Cardiac muscle cell (in vitro differentiated cells and primary cell): ENCODE measurements at regions not wholly inside any gene's neighbourhood (a gene's known extent, or its start where the extent isn't known, plus 50 kb on each side); places are given as distances from the start of the nearest gene placed in this dataset.

Experiments
- DNase-seq, 2 donors: peaks; one replicate each; pipeline versions ENCODE4 v3.0.0 to v3.0.0-alpha.2; 2010 to 2017; ENCODE audit warnings: low read depth in 1 of 2, low spot score in 1 of 2
- H3K27ac ChIP-seq: fragments of 200-600 bp; sonication (generic); 2 replicates; pipeline ENCODE4 v1.5.1; 2016
- H3K27me3 ChIP-seq: fragments of 200-600 bp; sonication (generic); 2 replicates; pipeline ENCODE4 v1.6.0; 2016; ENCODE audit warnings: control low read depth
- H3K36me3 ChIP-seq: fragments of 200-600 bp; sonication (generic); 2 replicates; pipeline ENCODE4 v1.5.1; 2016; ENCODE audit warnings: control low read depth
- H3K4me1 ChIP-seq: fragments of 200-600 bp; sonication (generic); 2 replicates; pipeline ENCODE4 v1.8.1; 2017; ENCODE audit warnings: low read depth, mild to moderate bottlenecking, mixed run types
- H3K4me3 ChIP-seq: fragments of 200-600 bp; sonication (generic); 2 replicates; pipeline ENCODE4 v1.5.1; 2016; ENCODE audit warnings: mild to moderate bottlenecking
- H3K9me3 ChIP-seq: fragments of 200-600 bp; sonication (generic); 2 replicates; pipeline ENCODE4 v1.5.1; 2017; ENCODE audit warnings: low read depth, mild to moderate bottlenecking, control low read depth
- CTCF ChIP-seq: IDR thresholded peaks from 2 replicates; pipeline ENCODE4 v1.5.1; 2012; ENCODE audit warnings: low read depth, mild to moderate bottlenecking, low read length

DNA sequence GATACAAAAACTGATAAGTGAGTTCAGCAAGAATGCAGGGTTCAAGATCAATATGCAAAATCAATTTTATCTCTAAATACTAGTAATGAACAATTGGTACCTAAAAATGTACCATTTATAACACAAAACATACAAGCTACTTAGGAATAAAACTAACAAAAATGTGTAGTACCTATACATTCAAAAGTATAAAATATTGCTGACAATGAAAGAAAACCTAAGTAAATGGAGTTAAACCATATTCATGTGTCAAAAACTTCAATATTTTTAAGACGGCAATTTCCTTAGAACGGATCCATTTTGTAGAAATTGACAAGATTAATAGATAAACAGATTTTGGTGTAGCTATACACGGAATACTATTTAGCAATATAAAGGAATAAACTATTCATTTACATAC is 343.1 kb upstream of the CCDC54 start:
- no peak for TF ChIP-seq CTCF

GRCh38 chr3:107035176-107035575 is 342.1 kb upstream of the CCDC54 start:
- Histone ChIP-seq H3K36me3 (no peaks in the 10 kb centered on the region), H3K9me3 (no peaks in the 10 kb centered on the region), H3K27ac (no peak overlapping the region), H3K4me1 (no peaks in the 10 kb centered on the region), H3K27me3 (no peaks in the 10 kb centered on the region), H3K4me3 (no peak overlapping the region)
- no peak for TF ChIP-seq CTCF
- no peak for DNase-seq

More for the DNA sequence above, 343.1 kb upstream of the CCDC54 start:
- Histone ChIP-seq H3K4me3 (no peak overlapping the region), H3K27ac (no peak overlapping the region), H3K4me1 (no peaks in the 10 kb centered on the region), H3K36me3 (no peaks in the 10 kb centered on the region), H3K9me3 (no peaks in the 10 kb centered on the region), H3K27me3 (no peaks in the 10 kb centered on the region)
- DNase-seq, result no peak

DNA sequence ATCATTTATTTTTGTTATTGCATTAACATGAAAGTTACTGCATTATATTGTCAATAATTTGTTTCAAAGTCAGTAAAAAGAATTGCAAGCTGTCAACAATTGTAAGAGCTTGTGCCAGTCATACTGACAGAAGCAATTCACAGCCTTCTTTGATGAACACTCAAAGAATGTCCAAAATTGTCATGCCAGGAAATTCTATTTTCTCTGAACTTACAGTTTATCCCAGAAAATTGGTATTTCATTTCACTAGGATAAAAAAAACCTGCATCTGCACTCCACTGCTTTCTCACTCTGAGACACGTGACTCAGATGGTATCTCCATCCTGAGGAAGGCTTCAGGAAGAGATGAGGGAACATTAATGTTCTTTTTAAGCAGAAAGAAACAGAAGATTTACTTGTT is 332.6 kb upstream of the CCDC54 start:
- H3K27ac ChIP-seq, result no peak overlapping the region
- H3K9me3 ChIP-seq, result no peaks in the 10 kb centered on the region
- no peak for TF ChIP-seq CTCF
- no peak overlapping the region for H3K4me3 ChIP-seq
- H3K27me3 ChIP-seq, result no peaks in the 10 kb centered on the region
- no peaks in the 10 kb centered on the region for H3K4me1 ChIP-seq
- H3K36me3 ChIP-seq, result no peaks in the 10 kb centered on the region
- DNase-seq, result no peak

- Histone ChIP-seq H3K9me3 (no peaks in the 10 kb centered on the region), H3K27me3 (no peaks in the 10 kb centered on the region), H3K27ac (no peak overlapping the region), H3K4me3 (no peak overlapping the region), H3K4me1 (no peaks in the 10 kb centered on the region), H3K36me3 (no peaks in the 10 kb centered on the region)
- no peak for DNase-seq
- TF ChIP-seq CTCF, result no peak
Measured at GRCh38 chr3:107045791-107046190, 331.4 kb upstream of the CCDC54 start.

DNA sequence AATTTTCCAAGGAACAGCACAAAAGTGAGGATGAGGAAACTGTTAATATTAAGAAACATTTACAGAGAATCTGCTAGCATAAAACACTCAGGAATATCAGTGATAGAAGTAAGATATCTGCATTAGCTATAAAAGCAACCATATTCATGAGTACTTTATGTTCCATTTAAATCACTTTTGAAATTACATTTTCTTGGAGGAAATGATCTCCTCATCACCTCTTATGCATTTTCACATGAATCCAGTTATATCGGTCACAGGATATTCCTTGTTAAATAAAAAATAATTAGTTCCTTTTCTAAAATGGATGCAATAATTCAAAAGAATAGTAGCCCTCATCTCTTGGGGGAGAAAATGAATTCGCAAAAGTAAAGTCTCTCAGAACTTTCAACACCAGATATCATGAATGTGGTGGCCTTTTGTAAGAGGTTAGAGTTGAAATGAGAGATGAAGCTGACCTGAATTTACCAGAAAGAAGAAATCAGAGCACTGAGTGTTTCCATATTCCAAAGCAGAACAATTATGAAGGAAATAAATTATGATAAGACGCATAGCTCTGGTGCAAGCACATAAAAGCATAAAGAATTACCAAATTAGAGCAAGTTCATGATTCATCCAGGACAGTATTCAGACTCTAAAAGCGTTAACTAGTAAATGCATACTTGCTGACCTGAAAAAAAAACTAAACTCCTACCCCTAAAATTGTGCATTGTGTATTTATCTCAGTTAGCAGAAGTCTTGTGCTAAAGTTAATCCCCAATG is 321.9 kb upstream of the CCDC54 start:
- no peaks in the 10 kb centered on the region for H3K36me3 ChIP-seq
- H3K9me3 ChIP-seq, result no peaks in the 10 kb centered on the region
- DNase-seq, result peak in 1 of 2 donors; percentile 9
- H3K4me3 ChIP-seq, result no peak overlapping the region
- H3K4me1 ChIP-seq, result no peaks in the 10 kb centered on the region
- no peak for TF ChIP-seq CTCF
- no peak overlapping the region for H3K27ac ChIP-seq
- no peaks in the 10 kb centered on the region for H3K27me3 ChIP-seq
